GM12878 (cell line): ENCODE measurements at regions not wholly inside any gene's neighbourhood (a gene's known extent, or its start where the extent isn't known, plus 50 kb on each side); places are given as distances from the start of the nearest gene placed in this dataset.

Source experiments
- ATAC-seq: fragments of 200-7000 bp; cut with Tn5 transposase; 3 replicates; pipeline ENCODE4 v1.9.1; 2020; ENCODE audit warnings: mild to moderate bottlenecking, moderate library complexity
- BruUV-seq: library from RNA; stranded (reverse); fragments of 400-500 nt; replicated peaks from 2 replicates; lab custom pipeline; 2021; lab: Mats Ljungman, UMichigan
- CTCF ChIA-PET: fragments of 300-600 bp; sonication (Branson Sonifier 250); formaldehyde crosslinking; extraction: SDS; loops from one replicate; lab custom pipeline; 2021; ENCODE audit warnings: inconsistent platforms; lab: Yijun Ruan, JAX
- POLR2A ChIA-PET: fragments of 350-600 bp; formaldehyde crosslinking; extraction: SDS; loops from one replicate; lab custom pipeline; 2021; ENCODE audit warnings: inconsistent platforms; lab: Charles Lee
- RAD21 ChIA-PET: fragments of 300-600 bp; sonication (Branson Sonifier 250); formaldehyde crosslinking; loops from one replicate; lab custom pipeline; 2023; ENCODE audit warnings: antibody characterized with exemption; ENCODE audit not compliant: unreplicated experiment; lab: Charles Lee
- SMC1A ChIA-PET: fragments of 300-600 bp; sonication (Branson Sonifier 250); formaldehyde crosslinking; loops from one replicate; lab custom pipeline; 2023; ENCODE audit not compliant: unreplicated experiment, uncharacterized antibody; lab: Charles Lee
- DNase-seq: peaks from one replicate; pipeline ENCODE4 v3.0.0-alpha.2; 2011; ENCODE audit warnings: low read depth, low spot score
- FAIRE-seq: peaks from 3 replicates; lab custom pipeline; 2011; peaks lifted over from hg19 to GRCh38; lab: Jason Lieb, UNC
- H2AFZ ChIP-seq: 2 replicates; pipeline ENCODE4 v1.6.0; 2011; ENCODE audit warnings: low read depth, low read length, control low read depth; ENCODE audit not compliant: control insufficient read depth
- H3K27ac ChIP-seq: 2 replicates; pipeline ENCODE4 v1.5.1; 2011; ENCODE audit warnings: control low read depth; ENCODE audit not compliant: control insufficient read depth, insufficient read depth
- H3K27me3 ChIP-seq, 2 experiments: replicated peaks in 1 of 2; 2 replicates each; pipeline versions ENCODE4 v1.6.0 to v1.6.1; 2011; ENCODE audit warnings: low read length in 1 of 2; ENCODE audit not compliant: control insufficient read depth in 2 of 2, insufficient read depth in 2 of 2
- H3K36me3 ChIP-seq, 2 experiments: 2 replicates each; pipeline ENCODE4 v1.5.1; 2011; ENCODE audit warnings: low read length in 1 of 2; ENCODE audit not compliant: control insufficient read depth in 2 of 2, insufficient read depth in 2 of 2
- H3K4me1 ChIP-seq: 2 replicates; pipeline ENCODE4 v1.6.1; 2011; ENCODE audit warnings: mild to moderate bottlenecking, low read length, moderate library complexity, mixed read lengths; ENCODE audit not compliant: control insufficient read depth, insufficient read depth
- H3K4me2 ChIP-seq: 2 replicates; pipeline ENCODE4 v1.6.0; 2011; ENCODE audit warnings: control low read depth; ENCODE audit not compliant: control insufficient read depth, insufficient read depth
- H3K4me3 ChIP-seq: fragments of 200-600 bp; sonication (generic); 2 replicates; pipeline ENCODE4 v1.5.1; 2016
- H3K79me2 ChIP-seq: 2 replicates; pipeline ENCODE4 v1.6.0; 2011; ENCODE audit warnings: low read length; ENCODE audit not compliant: control insufficient read depth, insufficient read depth
- H3K9ac ChIP-seq: 2 replicates; pipeline ENCODE4 v1.8.0; 2011; ENCODE audit warnings: low read length, control low read depth, mixed read lengths; ENCODE audit not compliant: control insufficient read depth, insufficient read depth
- H3K9me3 ChIP-seq: replicated peaks from 3 replicates; pipeline ENCODE4 v1.5.1; 2011; ENCODE audit warnings: mild to moderate bottlenecking, low read length; ENCODE audit not compliant: control insufficient read depth, insufficient read depth
- H4K20me1 ChIP-seq: 2 replicates; pipeline ENCODE4 v1.6.0; 2011; ENCODE audit not compliant: control insufficient read depth, insufficient read depth
- CBX3 ChIP-seq: fragments of 200-600 bp; sonication (generic); IDR thresholded peaks from 2 replicates; pipeline ENCODE4 v1.6.1; 2016; ENCODE audit warnings: low read depth, borderline replicate concordance
- FOS ChIP-seq: IDR thresholded peaks from 3 replicates; pipeline ENCODE4 v1.6.1; 2011; ENCODE audit warnings: borderline replicate concordance; ENCODE audit not compliant: insufficient read length; ENCODE audit errors: extremely low read depth
- HSF1 ChIP-seq: fragments of 150-350 bp; IDR thresholded peaks from 2 replicates; pipeline ENCODE4 v1.6.1; 2014; ENCODE audit warnings: mild to moderate bottlenecking, low read depth, low read length
- RAD21 ChIP-seq: IDR thresholded peaks from 2 replicates; pipeline ENCODE4 v1.6.1; 2011; ENCODE audit warnings: mild to moderate bottlenecking, low read depth, low read length, moderate library complexity; ENCODE audit not compliant: insufficient read depth
- SMAD1 ChIP-seq: fragments of 450-650 bp; IDR thresholded peaks from 2 replicates; pipeline ENCODE4 v1.6.1; 2018; ENCODE audit warnings: mild to moderate bottlenecking, low read depth; ENCODE audit not compliant: partially characterized antibody
- SUZ12 ChIP-seq: fragments of 200-600 bp; sonication (generic); IDR thresholded peaks from one replicate; pipeline ENCODE4 v1.6.1; 2018; ENCODE audit warnings: antibody characterized with exemption, mild to moderate bottlenecking; ENCODE audit not compliant: unreplicated experiment
- TCF3 ChIP-seq: IDR thresholded peaks from 2 replicates; pipeline ENCODE4 v1.6.1; 2012; ENCODE audit warnings: low read depth, mild to moderate bottlenecking, low read length, borderline replicate concordance; ENCODE audit not compliant: insufficient read depth
- YY1 ChIP-seq: IDR thresholded peaks from 2 replicates; pipeline ENCODE4 v1.6.1; 2011; ENCODE audit warnings: low read depth, mild to moderate bottlenecking, low read length
- WGBS: methylation state at CpG from one replicate; pipeline ENCODE4 v1.1.6; 2016; ENCODE audit warnings: low lambda C conversion rate; ENCODE audit not compliant: insufficient replicate concordance, insufficient coverage; ENCODE audit errors: missing lambda C conversion rate; 5-methylcytosine and 5-hydroxymethylcytosine counted together
- in situ Hi-C: fragments of 300-500 bp; cut with MboI; formaldehyde crosslinking; loops from 9 replicates; pipeline ENCODE4 v1.14.3; 2018; ENCODE audit warnings: mixed read lengths
- intact Hi-C: fragments of 100-400 bp; cut with micrococcal nuclease; formaldehyde crosslinking; loops from one replicate; pipeline ENCODE4 v1.14.2; 2022; ENCODE audit not compliant: unreplicated experiment

- no peak overlapping the region for H3K9ac ChIP-seq
- DNase-seq (no peak), ATAC-seq (no peak), FAIRE-seq (no peak)
- H4K20me1 ChIP-seq = no peaks in the 10 kb centered on the region
- H3K27me3 ChIP-seq = peaks cover 0 to 1% of the 10 kb centered on the region in 2 experiments; a peak in 1 of 4 replicates
- H3K79me2 ChIP-seq = no peaks in the 10 kb centered on the region
- WGBS = 22% methylated on average over 10 of the region's 10 CpGs
- ChIA-PET SMC1A (interaction anchor here (0.9 kb wide), 1 partner anchor 24 kb away, joined by 3 read pairs; no protein-coding TSS in a partner anchor), CTCF (no interaction called here), POLR2A (no interaction called here), RAD21 (no interaction called here)
- intact Hi-C loops (no loop called here), in situ Hi-C loops (no loop called here)
- no peaks in the 10 kb centered on the region for H3K36me3 ChIP-seq
- no peaks in the 10 kb centered on the region for H3K9me3 ChIP-seq
- no peak overlapping the region for H3K27ac ChIP-seq
- no peaks in the 10 kb centered on the region for H3K4me1 ChIP-seq
- BruUV-seq = no TSS peak
- no peak overlapping the region for H3K4me2 ChIP-seq
- no peak overlapping the region for H3K4me3 ChIP-seq
- TF ChIP-seq TCF3 = no peak
- TF ChIP-seq FOS = no peak
- no peak for TF ChIP-seq SUZ12
- no peak for TF ChIP-seq SMAD1
- no peak for TF ChIP-seq HSF1
- no peak for TF ChIP-seq CBX3
- TF ChIP-seq YY1 = no peak
- TF ChIP-seq RAD21 = no peak
- TF ChIP-seq, all 136 proteins: peak for 0
- H2AFZ ChIP-seq = no peak overlapping the region
These were observed 79.2 kb downstream of the SST start for GRCh38 chr3:187590861-187591576.
